ENCODE measurements at regions not wholly inside any gene's neighbourhood (a gene's known extent, or its start where the extent isn't known, plus 50 kb on each side); places are given as distances from the start of the nearest gene placed in this dataset.

GRCh38 chr18:77495079-77495478, 245.4 kb downstream of the GALR1 start:
- H3K9me3 ChIP-seq, result no peaks in the 10 kb centered on the region
- no peaks in the 10 kb centered on the region for H3K36me3 ChIP-seq
- H3K4me1 ChIP-seq, result no peaks in the 10 kb centered on the region
- H3K4me3 ChIP-seq, result no peak overlapping the region
- H3K27ac ChIP-seq, result no peak overlapping the region
- no peaks in the 10 kb centered on the region for H3K27me3 ChIP-seq
- TF ChIP-seq POLR2A (IDR thresholded peaks at IDR 0.05) (no peak), CTCF (IDR thresholded peaks at IDR 0.05) (no peak)
- no peak for DNase-seq

- Histone ChIP-seq H3K9me3 (no peaks in the 10 kb centered on the region), H3K4me3 (no peak overlapping the region), H3K4me1 (no peaks in the 10 kb centered on the region), H3K27me3 (no peaks in the 10 kb centered on the region), H3K27ac (no peak overlapping the region), H3K36me3 (no peaks in the 10 kb centered on the region)
- DNase-seq, result no peak
- TF ChIP-seq CTCF (IDR thresholded peaks at IDR 0.05) (no peak), POLR2A (IDR thresholded peaks at IDR 0.05) (no peak)
These were observed 246.5 kb downstream of the GALR1 start for GRCh38 chr18:77495982-77496690.

GRCh38 chr18:77501266-77501665, 251.6 kb downstream of the GALR1 start:
- Histone ChIP-seq H3K9me3 (no peaks in the 10 kb centered on the region), H3K27ac (no peak overlapping the region), H3K27me3 (no peaks in the 10 kb centered on the region), H3K4me3 (no peak overlapping the region), H3K36me3 (no peaks in the 10 kb centered on the region), H3K4me1 (no peaks in the 10 kb centered on the region)
- TF ChIP-seq POLR2A (IDR thresholded peaks at IDR 0.05) (no peak), CTCF (IDR thresholded peaks at IDR 0.05) (no peak)
- DNase-seq, result no peak

- Histone ChIP-seq H3K27me3 (no peaks in the 10 kb centered on the region), H3K27ac (no peak overlapping the region), H3K36me3 (no peaks in the 10 kb centered on the region), H3K4me1 (no peaks in the 10 kb centered on the region), H3K9me3 (no peaks in the 10 kb centered on the region), H3K4me3 (no peak overlapping the region)
- DNase-seq, result no peak
- no peak for TF ChIP-seq CTCF (IDR thresholded peaks at IDR 0.05)
- no peak for TF ChIP-seq POLR2A (IDR thresholded peaks at IDR 0.05)
These were observed 255.9 kb downstream of the GALR1 start for GRCh38 chr18:77505499-77505898.

- no peak for DNase-seq
- H3K36me3 ChIP-seq, result no peaks in the 10 kb centered on the region
- H3K4me3 ChIP-seq, result no peak overlapping the region
- TF ChIP-seq POLR2A (IDR thresholded peaks at IDR 0.05) (no peak), CTCF (IDR thresholded peaks at IDR 0.05) (no peak)
- no peaks in the 10 kb centered on the region for H3K4me1 ChIP-seq
- H3K27ac ChIP-seq, result no peak overlapping the region
- H3K27me3 ChIP-seq, result no peaks in the 10 kb centered on the region
- no peaks in the 10 kb centered on the region for H3K9me3 ChIP-seq
These were observed 262.5 kb downstream of the GALR1 start for GRCh38 chr18:77512152-77512551.

- no peak overlapping the region for H3K27ac ChIP-seq
- no peaks in the 10 kb centered on the region for H3K27me3 ChIP-seq
- H3K36me3 ChIP-seq, result no peaks in the 10 kb centered on the region
- H3K4me3 ChIP-seq, result no peak overlapping the region
- H3K9me3 ChIP-seq, result no peaks in the 10 kb centered on the region
- no peaks in the 10 kb centered on the region for H3K4me1 ChIP-seq
- no peak for TF ChIP-seq CTCF (IDR thresholded peaks at IDR 0.05)
- no peak for TF ChIP-seq POLR2A (IDR thresholded peaks at IDR 0.05)
- no peak for DNase-seq
These were observed 268.3 kb downstream of the GALR1 start for GRCh38 chr18:77517901-77518300.
